ENCODE measurements at regions not wholly inside any gene's neighbourhood (a gene's known extent, or its start where the extent isn't known, plus 50 kb on each side); places are given as distances from the start of the nearest gene placed in this dataset.

GRCh38 chr6:119446115-119446554 lies 96.6 kb upstream of the MAN1A1 start:
- TF ChIP-seq CTCF (IDR thresholded peaks at IDR 0.05; ENCODE audit: insufficient read depth, low read depth, low read length, missing control alignments): no peak
- DNase-seq (ENCODE audit: low read depth): peak; percentile 31

GRCh38 chr6:119445666-119446065 lies 96.1 kb upstream of the MAN1A1 start:
- no peak for TF ChIP-seq CTCF (IDR thresholded peaks at IDR 0.05; ENCODE audit: insufficient read depth, low read depth, low read length, missing control alignments)
- DNase-seq (ENCODE audit: low read depth): no peak
- H3K4me3 ChIP-seq (ENCODE audit: low read depth, low read length): no peak overlapping the region

More at GRCh38 chr6:119446115-119446554, 96.6 kb upstream of the MAN1A1 start:
- H3K4me3 ChIP-seq (ENCODE audit: low read depth, low read length): no peak overlapping the region

GRCh38 chr6:119444642-119445557 lies 95.3 kb upstream of the MAN1A1 start:
- no peak for TF ChIP-seq CTCF (IDR thresholded peaks at IDR 0.05; ENCODE audit: insufficient read depth, low read depth, low read length, missing control alignments)
- DNase-seq (ENCODE audit: low read depth): peak; percentile 62
- H3K4me3 ChIP-seq (ENCODE audit: low read depth, low read length): no peak overlapping the region

GRCh38 chr6:119443993-119444641 lies 94.6 kb upstream of the MAN1A1 start:
- TF ChIP-seq CTCF (IDR thresholded peaks at IDR 0.05; ENCODE audit: insufficient read depth, low read depth, low read length, missing control alignments): no peak
- H3K4me3 ChIP-seq (ENCODE audit: low read depth, low read length): no peak overlapping the region
- peak; percentile 16 for DNase-seq (ENCODE audit: low read depth)

GRCh38 chr6:119442776-119443184 lies 93.2 kb upstream of the MAN1A1 start:
- no peak overlapping the region for H3K4me3 ChIP-seq (ENCODE audit: low read depth, low read length)
- peak; percentile 72 for DNase-seq (ENCODE audit: low read depth)
- no peak for TF ChIP-seq CTCF (IDR thresholded peaks at IDR 0.05; ENCODE audit: insufficient read depth, low read depth, low read length, missing control alignments)

GRCh38 chr6:119440953-119441352 lies 91.4 kb upstream of the MAN1A1 start:
- no peak for DNase-seq (ENCODE audit: low read depth)

More at GRCh38 chr6:119440953-119441352, 91.4 kb upstream of the MAN1A1 start:
- H3K4me3 ChIP-seq (ENCODE audit: low read depth, low read length): no peak overlapping the region
- no peak for TF ChIP-seq CTCF (IDR thresholded peaks at IDR 0.05; ENCODE audit: insufficient read depth, low read depth, low read length, missing control alignments)

All from GM12865 (cell line).